ENCODE measurements at regions not wholly inside any gene's neighbourhood (a gene's known extent, or its start where the extent isn't known, plus 50 kb on each side); places are given as distances from the start of the nearest gene placed in this dataset.

- no peak for DNase-seq
Observed at GRCh38 chr2:12978066-12978835, 261.5 kb downstream of the TRIB2 start.

GRCh38 chr2:12979066-12979465 is 262.3 kb downstream of the TRIB2 start:
- no peak for DNase-seq

- no peak for DNase-seq
Observed at GRCh38 chr2:12980817-12981216, 264.1 kb downstream of the TRIB2 start.

GRCh38 chr2:12982149-12982584 is 265.4 kb downstream of the TRIB2 start:
- no peak for DNase-seq

- no peak for DNase-seq
Observed at GRCh38 chr2:12987246-12987645, 270.5 kb downstream of the TRIB2 start.

- no peak for DNase-seq
Observed at GRCh38 chr2:12988279-12988678, 271.5 kb downstream of the TRIB2 start.

GRCh38 chr2:12990523-12990922 is 273.8 kb downstream of the TRIB2 start:
- DNase-seq, result no peak

- no peak for DNase-seq
Observed at GRCh38 chr2:12998685-12999084, 281.9 kb downstream of the TRIB2 start.

- DNase-seq, result no peak
Observed at GRCh38 chr2:13000664-13001363, 284.1 kb downstream of the TRIB2 start.

- DNase-seq, result no peak
Observed at GRCh38 chr2:13001408-13001807, 284.7 kb downstream of the TRIB2 start.

GRCh38 chr2:13002536-13003331 is 286.0 kb downstream of the TRIB2 start:
- DNase-seq, result no peak

GRCh38 chr2:13003500-13003899 is 286.8 kb downstream of the TRIB2 start:
- no peak for DNase-seq

GRCh38 chr2:13005048-13005447 is 288.3 kb downstream of the TRIB2 start:
- DNase-seq, result no peak

- no peak for DNase-seq
Observed at GRCh38 chr2:13005761-13006335, 289.1 kb downstream of the TRIB2 start.

- DNase-seq, result no peak
Observed at GRCh38 chr2:13006426-13006825, 289.7 kb downstream of the TRIB2 start.

- DNase-seq, result peak; percentile 59
Observed at GRCh38 chr2:13006829-13007717, 290.3 kb downstream of the TRIB2 start.

- DNase-seq, result no peak
Observed at GRCh38 chr2:13009027-13009642, 292.4 kb downstream of the TRIB2 start.

- no peak for DNase-seq
Observed at GRCh38 chr2:13010283-13010682, 293.5 kb downstream of the TRIB2 start.

GRCh38 chr2:13014783-13015182 is 298.0 kb downstream of the TRIB2 start:
- no peak for DNase-seq

- no peak for DNase-seq
Observed at GRCh38 chr2:13015532-13016320, 299.0 kb downstream of the TRIB2 start.

GRCh38 chr2:13018490-13018889 is 301.8 kb downstream of the TRIB2 start:
- DNase-seq, result no peak
